HG02973 (cell line): ENCODE measurements at regions not wholly inside any gene's neighbourhood (a gene's known extent, or its start where the extent isn't known, plus 50 kb on each side); places are given as distances from the start of the nearest gene placed in this dataset.

Source experiments
- ATAC-seq: cut with Tn5 transposase; IDR thresholded peaks from one replicate; pipeline ENCODE4 v1.9.1; 2021; ENCODE audit warnings: moderate library complexity; ENCODE audit not compliant: unreplicated experiment

GRCh38 chr4:58711039-58711438, 1600.9 kb upstream of the IGFBP7 start:
- no peak for ATAC-seq

GRCh38 chr4:58688568-58688967, 1578.4 kb upstream of the IGFBP7 start:
- ATAC-seq, result no peak

- ATAC-seq, result no peak
Measured at GRCh38 chr4:58679886-58680285, 1569.7 kb upstream of the IGFBP7 start.

- no peak for ATAC-seq
Measured at GRCh38 chr4:58679051-58679450, 1568.9 kb upstream of the IGFBP7 start.

- ATAC-seq, result no peak
Measured at GRCh38 chr4:58669783-58670182, 1559.6 kb upstream of the IGFBP7 start.

- no peak for ATAC-seq
Measured at GRCh38 chr4:58665649-58666048, 1555.5 kb upstream of the IGFBP7 start.

GRCh38 chr4:58658701-58659100, 1548.5 kb upstream of the IGFBP7 start:
- no peak for ATAC-seq

- ATAC-seq, result no peak
Measured at GRCh38 chr4:58653251-58653650, 1543.1 kb upstream of the IGFBP7 start.

- no peak for ATAC-seq
Measured at GRCh38 chr4:58649226-58649625, 1539.0 kb upstream of the IGFBP7 start.

GRCh38 chr4:58646126-58646525, 1535.9 kb upstream of the IGFBP7 start:
- ATAC-seq, result no peak

- no peak for ATAC-seq
Measured at GRCh38 chr4:58644549-58644948, 1534.4 kb upstream of the IGFBP7 start.

- ATAC-seq, result no peak
Measured at GRCh38 chr4:58636381-58636780, 1526.2 kb upstream of the IGFBP7 start.

- no peak for ATAC-seq
Measured at GRCh38 chr4:58617226-58617625, 1507.0 kb upstream of the IGFBP7 start.

- no peak for ATAC-seq
Measured at GRCh38 chr4:58611012-58611411, 1500.8 kb upstream of the IGFBP7 start.

- no peak for ATAC-seq
Measured at GRCh38 chr4:58606303-58606702, 1496.1 kb upstream of the IGFBP7 start.

- ATAC-seq, result no peak
Measured at GRCh38 chr4:58603951-58604350, 1493.8 kb upstream of the IGFBP7 start.

GRCh38 chr4:58602731-58603359, 1492.7 kb upstream of the IGFBP7 start:
- no peak for ATAC-seq

GRCh38 chr4:58602022-58602421, 1491.8 kb upstream of the IGFBP7 start:
- ATAC-seq, result no peak

GRCh38 chr4:58600290-58600689, 1490.1 kb upstream of the IGFBP7 start:
- no peak for ATAC-seq

GRCh38 chr4:58590722-58591121, 1480.5 kb upstream of the IGFBP7 start:
- ATAC-seq, result no peak

GRCh38 chr4:58587856-58588255, 1477.7 kb upstream of the IGFBP7 start:
- no peak for ATAC-seq

GRCh38 chr4:58566260-58566659, 1456.1 kb upstream of the IGFBP7 start:
- no peak for ATAC-seq

GRCh38 chr4:58564695-58565475, 1454.7 kb upstream of the IGFBP7 start:
- ATAC-seq, result no peak
